ENCODE measurements at regions not wholly inside any gene's neighbourhood (a gene's known extent, or its start where the extent isn't known, plus 50 kb on each side); places are given as distances from the start of the nearest gene placed in this dataset.

GRCh38 chr14:89053303-89053702 lies 228.9 kb downstream of the TTC8 start:
- H2BK12ac ChIP-seq (ENCODE audit: insufficient read length, low read depth, low read length) = no peak overlapping the region
- peaks cover 5% of the 10 kb centered on the region for H3K27me3 Mint-ChIP-seq (ENCODE audit: low read depth)
- H3K18ac ChIP-seq (ENCODE audit: insufficient read length, low read depth, low read length) = no peak overlapping the region
- TF ChIP-seq CTCF (conservative IDR thresholded peaks at IDR 0.05) = no peak
- H2AK5ac ChIP-seq (ENCODE audit: insufficient read length, low read length) = no peak overlapping the region
- no peaks in the 10 kb centered on the region for H3K9me3 ChIP-seq (ENCODE audit: control insufficient read depth, low read depth, low read length)
- H3K79me2 ChIP-seq (ENCODE audit: insufficient read depth, low read length) = no peaks in the 10 kb centered on the region
- peaks cover 0 to 13% (median 6%) of the 10 kb centered on the region in 3 experiments; a peak in 3 of 7 replicates for H3K36me3 Mint-ChIP-seq (ENCODE audit: insufficient read depth in 1 of 3, low read depth in 3 of 3)
- no peaks in the 10 kb centered on the region for H3K79me1 ChIP-seq (ENCODE audit: insufficient read depth, low read depth, low read length, poor library complexity, severe bottlenecking)
- no peaks in the 10 kb centered on the region for H3K4me1 ChIP-seq (ENCODE audit: insufficient read depth, low read length)
- H3T11ph ChIP-seq (ENCODE audit: low read length) = no peak overlapping the region
- no peaks in the 10 kb centered on the region for H3K27me3 ChIP-seq (ENCODE audit: insufficient read depth, low read length)
- no peak overlapping the region for H3K9ac ChIP-seq (ENCODE audit: extremely low read depth, insufficient read length, low read length)
- H3K23me2 ChIP-seq (ENCODE audit: insufficient read length, low read depth, low read length, poor library complexity, severe bottlenecking) = no peaks in the 10 kb centered on the region
- no peak overlapping the region for H2BK5ac ChIP-seq (ENCODE audit: insufficient read length, low read length)
- no peak overlapping the region for H4K8ac ChIP-seq (replicated peaks; ENCODE audit: insufficient read length, low read depth, low read length)
- no peak overlapping the region for H3K4ac ChIP-seq (ENCODE audit: low read depth, low read length)
- no peak overlapping the region for H3K27ac ChIP-seq (ENCODE audit: insufficient read length, low read depth, low read length)
- no peak for DNase-seq
- no peaks in the 10 kb centered on the region for H3K4me1 Mint-ChIP-seq
- H2BK20ac ChIP-seq (ENCODE audit: low read depth, low read length, poor library complexity, severe bottlenecking) = no peak overlapping the region
- no peak overlapping the region for H4K91ac ChIP-seq (ENCODE audit: insufficient read length, low read depth, low read length)
- no peak overlapping the region for H3K4me3 Mint-ChIP-seq
- no peak overlapping the region for H3K14ac ChIP-seq (ENCODE audit: insufficient read depth, low read length)
- no peaks in the 10 kb centered on the region for H4K20me1 ChIP-seq (ENCODE audit: control insufficient read depth, insufficient read depth, insufficient read length)
- peaks cover 20 to 26% of the 10 kb centered on the region in 2 experiments; a peak in 3 of 5 replicates for H3K9me3 Mint-ChIP-seq
- no peak overlapping the region for H2AFZ ChIP-seq (ENCODE audit: low read length)
- WGBS (ENCODE audit: extremely low coverage, insufficient read length, low lambda C conversion rate) = no CpG with 5 or more reads among the region's 5 CpGs
- no peak overlapping the region for H3K56ac ChIP-seq (ENCODE audit: insufficient read length, low read depth, low read length)
- H2BK15ac ChIP-seq (ENCODE audit: low read depth, low read length) = no peak overlapping the region
- H3K23ac ChIP-seq (ENCODE audit: insufficient read length, low read depth, low read length) = no peak overlapping the region
- H3K27ac Mint-ChIP-seq = no peak overlapping the region
- no peak overlapping the region for H2BK120ac ChIP-seq (ENCODE audit: low read depth, low read length, poor library complexity, severe bottlenecking)
- H3K4me2 ChIP-seq (ENCODE audit: insufficient read depth, insufficient read length, low read length) = no peak overlapping the region
- no peak overlapping the region for H4K5ac ChIP-seq (ENCODE audit: insufficient read length, low read depth, low read length)
